Naive B cell (primary cell): ENCODE measurements at regions not wholly inside any gene's neighbourhood (a gene's known extent, or its start where the extent isn't known, plus 50 kb on each side); places are given as distances from the start of the nearest gene placed in this dataset.
"Not testable (repeated sequence)": the region's sequence is repeated elsewhere in the genome, so short reads cannot be mapped to it uniquely, and the experiment has no call there.

Experiments
- ATAC-seq, 2 donors: fragments of 150-1000 bp; cut with Tn5 transposase; 2 replicates each; pipeline ENCODE4 v1.10.0; 2021; ENCODE audit warnings: low read depth in 2 of 2, mild to moderate bottlenecking in 2 of 2, moderate library complexity in 2 of 2
- DNase-seq: peaks from one replicate; pipeline ENCODE4 v3.0.0; 2022
- H3K27ac Mint-ChIP-seq, 6 donors: one replicate each; pipeline ENCODE4 v1.8.0; 2020 to 2022; ENCODE audit warnings: mild to moderate bottlenecking in 6 of 6, mixed read lengths in 6 of 6, moderate library complexity in 5 of 6, inconsistent platforms in 2 of 6
- H3K27me3 Mint-ChIP-seq, 3 donors: one replicate each; pipeline ENCODE4 v1.8.0; 2021 to 2022; ENCODE audit warnings: mixed read lengths in 3 of 3, mild to moderate bottlenecking in 1 of 3
- H3K36me3 Mint-ChIP-seq, 2 donors: one replicate each; pipeline ENCODE4 v1.8.0; 2020 to 2022; ENCODE audit warnings: mixed read lengths in 2 of 2, inconsistent platforms in 1 of 2, mild to moderate bottlenecking in 1 of 2
- H3K4me1 Mint-ChIP-seq, 3 donors: one replicate each; pipeline ENCODE4 v1.8.0; 2020 to 2022; ENCODE audit warnings: mixed read lengths in 3 of 3, inconsistent platforms in 1 of 3, mild to moderate bottlenecking in 1 of 3, moderate library complexity in 1 of 3
- H3K4me3 Mint-ChIP-seq, 8 donors: one replicate each; pipeline ENCODE4 v1.8.0; 2020 to 2022; ENCODE audit warnings: mild to moderate bottlenecking in 8 of 8, mixed read lengths in 8 of 8, moderate library complexity in 8 of 8, inconsistent platforms in 2 of 8
- H3K9me3 Mint-ChIP-seq, 7 donors: one replicate each; pipeline ENCODE4 v1.8.0; 2020 to 2022; ENCODE audit warnings: mixed read lengths in 7 of 7, mild to moderate bottlenecking in 5 of 7, inconsistent platforms in 2 of 7, moderate library complexity in 1 of 7

DNA sequence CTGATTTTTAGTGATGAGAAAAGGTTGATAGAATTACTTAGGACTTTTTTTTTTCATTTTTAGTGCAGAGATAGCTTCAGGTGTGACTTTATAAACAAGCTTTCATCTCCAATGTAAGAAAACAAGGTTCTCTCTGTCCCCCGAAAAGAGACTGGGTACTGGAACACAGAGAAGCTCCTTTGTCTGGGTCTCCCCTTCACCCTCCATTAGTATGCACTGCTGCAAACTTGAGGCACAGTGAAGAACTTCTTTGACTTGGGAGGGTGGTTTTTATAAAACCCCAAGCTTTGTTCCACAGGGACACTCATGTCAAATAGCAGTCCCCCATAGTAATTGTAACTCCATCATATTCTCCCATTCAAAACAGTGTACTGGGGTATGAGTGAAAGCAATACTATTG is 93.5 kb upstream of the SOX2 start:
- no peak for DNase-seq
- H3K4me1 Mint-ChIP-seq: no peaks in the 10 kb centered on the region
- no peaks in the 10 kb centered on the region for H3K9me3 Mint-ChIP-seq
- no peak overlapping the region for H3K27ac Mint-ChIP-seq
- H3K4me3 Mint-ChIP-seq: no peak overlapping the region
- H3K36me3 Mint-ChIP-seq: no peaks in the 10 kb centered on the region
- no peaks in the 10 kb centered on the region for H3K27me3 Mint-ChIP-seq
- ATAC-seq: no peak

GRCh38 chr3:181616088-181617070 is 95.3 kb upstream of the SOX2 start:
- Mint-ChIP-seq H3K4me1 (no peaks in the 10 kb centered on the region), H3K4me3 (no peak overlapping the region), H3K27me3 (no peaks in the 10 kb centered on the region), H3K27ac (no peak overlapping the region), H3K36me3 (no peaks in the 10 kb centered on the region), H3K9me3 (no peaks in the 10 kb centered on the region)
- ATAC-seq (no peak), DNase-seq (no peak)

DNA sequence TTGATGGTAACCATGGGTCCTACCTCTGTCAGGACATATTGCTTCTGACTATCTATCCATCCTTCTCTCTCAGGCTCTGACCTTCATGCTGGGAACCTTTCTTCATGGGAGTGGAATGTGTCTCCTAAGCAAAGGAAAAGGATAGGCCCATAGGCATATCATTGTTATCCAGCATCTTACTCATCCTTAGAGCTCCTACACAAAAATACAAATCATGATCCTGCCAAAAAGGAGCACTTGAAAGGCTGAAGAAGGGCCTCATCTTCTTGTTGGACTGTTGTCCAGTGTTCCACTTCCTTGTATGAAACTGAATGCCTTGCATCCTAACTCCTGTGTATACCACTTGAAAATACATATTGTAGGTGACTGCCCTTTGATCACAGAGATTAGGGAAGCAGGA is 96.1 kb upstream of the SOX2 start:
- H3K27ac Mint-ChIP-seq: no peak overlapping the region

DNA sequence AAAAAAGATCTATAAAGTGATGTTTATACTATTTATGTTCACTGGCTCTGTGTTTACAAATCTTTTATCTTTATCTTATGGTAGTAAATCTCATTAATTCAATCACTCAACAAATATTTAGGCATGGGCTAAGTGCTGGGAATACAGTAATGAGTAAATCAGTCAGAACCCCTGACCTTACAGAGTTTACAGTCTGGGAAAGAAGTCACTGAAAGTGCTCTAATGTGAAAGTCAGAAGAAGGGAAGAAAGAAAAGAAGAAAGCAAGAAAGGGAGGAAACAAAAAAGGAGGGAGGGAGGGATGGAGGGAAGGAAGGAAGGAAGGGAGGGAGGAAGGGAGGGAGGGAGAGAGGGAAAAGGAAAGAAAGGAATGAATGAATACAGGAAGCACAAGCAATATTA is 96.8 kb upstream of the SOX2 start:
- Mint-ChIP-seq H3K4me1 (no peaks in the 10 kb centered on the region), H3K27me3 (no peaks in the 10 kb centered on the region), H3K4me3 (no peak overlapping the region), H3K36me3 (no peaks in the 10 kb centered on the region), H3K27ac (no peak overlapping the region), H3K9me3 (no peaks in the 10 kb centered on the region)
- DNase-seq (no peak), ATAC-seq (no peak)

More for the DNA sequence above, 96.1 kb upstream of the SOX2 start:
- no peaks in the 10 kb centered on the region for H3K9me3 Mint-ChIP-seq
- no peaks in the 10 kb centered on the region for H3K27me3 Mint-ChIP-seq
- no peaks in the 10 kb centered on the region for H3K36me3 Mint-ChIP-seq
- no peaks in the 10 kb centered on the region for H3K4me1 Mint-ChIP-seq
- ATAC-seq: no peak
- no peak overlapping the region for H3K4me3 Mint-ChIP-seq
- no peak for DNase-seq

DNA sequence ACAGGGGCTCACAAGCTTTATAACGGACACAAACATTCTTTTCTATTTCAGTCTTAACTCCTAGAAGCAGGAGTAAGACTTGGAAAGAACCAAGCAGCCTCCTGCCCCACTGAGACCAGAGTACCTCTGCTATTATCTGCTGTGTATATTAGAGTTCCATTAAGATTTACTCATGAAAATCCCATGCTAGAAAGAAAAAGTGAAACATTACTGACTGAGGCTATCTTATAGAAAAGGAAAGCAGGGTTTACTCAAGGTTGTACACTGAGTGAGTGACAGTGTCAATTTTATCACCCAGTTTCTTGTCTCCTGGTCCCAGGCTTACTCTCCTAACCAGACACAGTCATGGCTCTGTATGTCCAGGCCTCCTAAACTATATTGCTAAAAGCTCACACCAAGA is 97.9 kb upstream of the SOX2 start:
- no peak for DNase-seq
- ATAC-seq: no peak
- Mint-ChIP-seq H3K36me3 (no peaks in the 10 kb centered on the region), H3K9me3 (no peaks in the 10 kb centered on the region), H3K27ac (no peak overlapping the region), H3K4me3 (no peak overlapping the region), H3K27me3 (no peaks in the 10 kb centered on the region), H3K4me1 (no peaks in the 10 kb centered on the region)

- no peak for DNase-seq
- Mint-ChIP-seq H3K4me1 (no peaks in the 10 kb centered on the region), H3K27ac (no peak overlapping the region), H3K9me3 (no peaks in the 10 kb centered on the region), H3K27me3 (no peaks in the 10 kb centered on the region), H3K36me3 (no peaks in the 10 kb centered on the region), H3K4me3 (no peak overlapping the region)
- no peak for ATAC-seq
Measured at GRCh38 chr3:181613191-181613590, 98.5 kb upstream of the SOX2 start.

- DNase-seq (no peak), ATAC-seq (no peak)
- no peaks in the 10 kb centered on the region for H3K4me1 Mint-ChIP-seq
Measured at GRCh38 chr3:181610973-181611265, 100.8 kb upstream of the SOX2 start.

GRCh38 chr3:181610083-181610972 is 101.4 kb upstream of the SOX2 start:
- DNase-seq (no peak), ATAC-seq (no peak)
- Mint-ChIP-seq H3K27me3 (peaks cover 0 to 3% (median 0%) of the 10 kb centered on the region in 3 donors), H3K27ac (no peak overlapping the region), H3K4me3 (no peak overlapping the region), H3K4me1 (no peaks in the 10 kb centered on the region), H3K36me3 (no peaks in the 10 kb centered on the region), H3K9me3 (peaks cover 0 to 4% (median 0%) of the 10 kb centered on the region in 7 donors)

More at GRCh38 chr3:181610973-181611265, 100.8 kb upstream of the SOX2 start:
- Mint-ChIP-seq H3K4me3 (no peak overlapping the region), H3K36me3 (no peaks in the 10 kb centered on the region), H3K9me3 (peaks cover 0 to 4% (median 0%) of the 10 kb centered on the region in 7 donors), H3K27me3 (no peaks in the 10 kb centered on the region), H3K27ac (no peak overlapping the region)

GRCh38 chr3:181609030-181609767 is 102.5 kb upstream of the SOX2 start:
- Mint-ChIP-seq H3K4me3 (no peak overlapping the region), H3K36me3 (no peaks in the 10 kb centered on the region), H3K27me3 (peaks cover 0 to 3% (median 0%) of the 10 kb centered on the region in 3 donors), H3K4me1 (no peaks in the 10 kb centered on the region), H3K27ac (no peak overlapping the region), H3K9me3 (peaks cover 0 to 4% (median 0%) of the 10 kb centered on the region in 7 donors)
- ATAC-seq (no peak), DNase-seq (no peak)

DNA sequence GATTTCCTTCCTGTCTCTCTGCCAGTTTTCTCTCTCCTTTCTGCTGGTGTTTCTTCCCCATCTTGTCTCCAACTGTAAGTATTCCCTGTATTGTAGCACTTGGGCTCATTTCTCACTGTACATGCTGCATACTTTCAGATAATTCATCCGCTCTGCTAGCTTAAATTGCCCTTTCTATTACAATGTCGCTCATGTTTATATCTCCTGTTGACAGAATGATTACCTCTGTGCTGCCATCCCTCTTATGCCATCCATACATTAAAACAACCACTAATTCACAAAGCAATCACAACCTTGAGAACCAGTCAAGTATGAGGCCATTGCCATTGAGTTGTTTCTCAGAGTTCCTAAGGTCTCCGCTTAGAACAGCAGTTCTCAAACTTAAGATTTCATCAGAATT is 107.5 kb upstream of the SOX2 start:
- H3K27me3 Mint-ChIP-seq: peaks cover 0 to 3% (median 0%) of the 10 kb centered on the region in 3 donors
- DNase-seq (no peak), ATAC-seq (no peak)
- no peaks in the 10 kb centered on the region for H3K4me1 Mint-ChIP-seq
- H3K36me3 Mint-ChIP-seq: no peaks in the 10 kb centered on the region
- no peak overlapping the region for H3K27ac Mint-ChIP-seq
- peaks cover 0 to 8% (median 5%) of the 10 kb centered on the region in 7 donors for H3K9me3 Mint-ChIP-seq
- H3K4me3 Mint-ChIP-seq: no peak overlapping the region

- ATAC-seq: no peak
- Mint-ChIP-seq H3K36me3 (no peaks in the 10 kb centered on the region), H3K4me1 (no peaks in the 10 kb centered on the region), H3K9me3 (peaks cover 0 to 35% (median 17%) of the 10 kb centered on the region in 7 donors), H3K27ac (no peak overlapping the region), H3K4me3 (no peak overlapping the region), H3K27me3 (no peaks in the 10 kb centered on the region)
- no peak for DNase-seq
Measured at GRCh38 chr3:181596126-181596525, 115.6 kb upstream of the SOX2 start.

DNA sequence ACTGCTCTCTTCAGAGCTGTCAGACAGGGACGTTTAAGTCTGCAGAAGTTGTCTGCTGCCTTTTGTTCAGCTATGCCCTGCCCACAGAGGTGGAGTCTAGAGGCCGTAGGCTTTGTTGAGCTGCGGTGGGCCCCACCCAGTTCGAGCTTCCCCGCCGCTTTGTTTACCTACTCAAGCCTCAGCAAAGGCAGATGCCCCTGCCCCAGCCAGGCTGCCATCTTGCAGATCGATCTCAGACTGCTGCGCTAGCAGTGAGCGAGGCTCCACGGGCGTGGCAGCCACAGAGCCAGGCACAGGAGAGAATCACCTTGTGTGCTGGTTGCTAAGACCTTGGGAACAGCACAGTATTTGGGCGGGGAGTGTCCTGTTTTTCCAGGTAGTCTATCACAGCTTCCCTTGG is 120.8 kb upstream of the SOX2 start:
- not testable (repeated sequence) for H3K4me3 Mint-ChIP-seq, ATAC-seq, H3K27me3 Mint-ChIP-seq, H3K4me1 Mint-ChIP-seq, H3K36me3 Mint-ChIP-seq, H3K27ac Mint-ChIP-seq, DNase-seq
- peaks cover 7 to 46% (median 20%) of the 10 kb centered on the region in 7 donors for H3K9me3 Mint-ChIP-seq

DNA sequence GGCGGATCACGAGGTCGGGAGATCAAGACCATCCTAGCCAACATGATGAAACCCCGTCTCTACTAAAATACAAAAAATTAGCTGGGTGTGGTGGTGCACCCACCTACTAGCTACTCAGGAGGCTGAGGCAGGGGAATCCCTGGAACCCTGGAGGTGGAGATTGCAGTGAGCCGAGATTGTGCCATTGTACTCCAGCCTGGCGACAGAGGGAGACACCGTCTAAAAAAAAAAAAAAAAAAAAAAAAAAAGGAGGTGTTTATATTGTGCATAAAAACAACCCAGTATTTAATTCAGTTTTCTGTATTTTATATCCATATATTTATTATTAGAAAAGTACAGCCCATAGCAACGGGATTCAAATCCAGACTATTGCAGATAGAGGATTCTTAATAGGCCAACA is 129.1 kb upstream of the SOX2 start:
- ATAC-seq (no peak), DNase-seq (no peak)
- Mint-ChIP-seq H3K9me3 (peaks cover 0 to 17% (median 4%) of the 10 kb centered on the region in 7 donors), H3K4me1 (no peaks in the 10 kb centered on the region), H3K4me3 (no peak overlapping the region), H3K27me3 (no peaks in the 10 kb centered on the region), H3K27ac (no peak overlapping the region), H3K36me3 (no peaks in the 10 kb centered on the region)
